OCI-LY1 (cell line): ENCODE measurements at regions not wholly inside any gene's neighbourhood (a gene's known extent, or its start where the extent isn't known, plus 50 kb on each side); places are given as distances from the start of the nearest gene placed in this dataset.

Experiments used
- H2AFZ ChIP-seq: fragments of 200-600 bp; sonication (generic), shearing (Covaris generic); 2 replicates; pipeline ENCODE4 v1.6.0; 2014; ENCODE audit warnings: antibody characterized with exemption, mild to moderate bottlenecking, low read length
- H3F3A ChIP-seq: fragments of 200-600 bp; sonication (generic), shearing (Covaris generic); 2 replicates; pipeline ENCODE4 v1.6.0; 2014; ENCODE audit warnings: mild to moderate bottlenecking, antibody characterized with exemption, low read length, moderate library complexity; ENCODE audit not compliant: insufficient read depth
- H3K27ac ChIP-seq: fragments of 200-600 bp; sonication (generic); 2 replicates; pipeline ENCODE4 v1.5.1; 2014; ENCODE audit warnings: low read length, mixed run types, mild to moderate bottlenecking, low read depth; ENCODE audit not compliant: poor library complexity, severe bottlenecking
- H3K27me3 ChIP-seq: fragments of 200-600 bp; sonication (generic); 2 replicates; pipeline ENCODE4 v1.6.0; 2014; ENCODE audit warnings: antibody characterized with exemption, mild to moderate bottlenecking, low read length, moderate library complexity; ENCODE audit not compliant: insufficient read depth
- H3K36me3 ChIP-seq: fragments of 200-600 bp; sonication (generic); 2 replicates; pipeline ENCODE4 v1.6.1; 2014; ENCODE audit warnings: mild to moderate bottlenecking, antibody characterized with exemption, low read length, moderate library complexity, mixed read lengths; ENCODE audit not compliant: insufficient read depth
- H3K4me1 ChIP-seq: fragments of 200-600 bp; sonication (generic); 2 replicates; pipeline ENCODE4 v1.5.1; 2014; ENCODE audit warnings: mild to moderate bottlenecking, low read length, moderate library complexity; ENCODE audit not compliant: insufficient read depth, severe bottlenecking
- H3K4me2 ChIP-seq: fragments of 200-600 bp; sonication (generic), shearing (Covaris generic); 2 replicates; pipeline ENCODE4 v1.6.1; 2014; ENCODE audit warnings: low read length
- H3K4me3 ChIP-seq: fragments of 200-600 bp; sonication (generic); 2 replicates; pipeline ENCODE4 v1.5.1; 2014; ENCODE audit warnings: low read length, low read depth, mild to moderate bottlenecking, mixed read lengths; ENCODE audit not compliant: poor library complexity, severe bottlenecking
- H3K79me2 ChIP-seq: fragments of 200-600 bp; shearing (Covaris generic); 2 replicates; pipeline ENCODE4 v1.6.1; 2016; ENCODE audit warnings: mixed run types, low read length, mixed read lengths; ENCODE audit not compliant: insufficient read depth
- H3K9ac ChIP-seq: fragments of 200-600 bp; sonication (generic), shearing (Covaris generic); 2 replicates; pipeline ENCODE4 v1.6.1; 2014; ENCODE audit warnings: mild to moderate bottlenecking, low read length, mixed read lengths
- H3K9me2 ChIP-seq: fragments of 200-600 bp; sonication (generic), shearing (Covaris generic); 2 replicates; pipeline ENCODE4 v1.6.1; 2014; ENCODE audit warnings: low read depth, mild to moderate bottlenecking, low read length, mixed read lengths
- H3K9me3 ChIP-seq: fragments of 200-600 bp; shearing (Covaris generic); 2 replicates; pipeline ENCODE4 v1.6.1; 2014; ENCODE audit warnings: low read length, mixed read lengths
- H4K20me1 ChIP-seq: fragments of 200-600 bp; sonication (generic), shearing (Covaris generic); 2 replicates; pipeline ENCODE4 v1.6.0; 2016; ENCODE audit warnings: mild to moderate bottlenecking, low read length; ENCODE audit not compliant: insufficient read depth
- CTCF ChIP-seq: fragments of 200-600 bp; sonication (generic), shearing (Covaris generic); IDR thresholded peaks from 2 replicates; pipeline ENCODE4 v1.5.1; 2017; ENCODE audit warnings: mild to moderate bottlenecking, antibody characterized with exemption, low read length, moderate library complexity, mixed read lengths
- EZH2 ChIP-seq: fragments of 200-600 bp; sonication (generic), shearing (Covaris generic); IDR thresholded peaks from 2 replicates; pipeline ENCODE4 v1.8.0; 2017; ENCODE audit warnings: borderline replicate concordance, mixed run types, mild to moderate bottlenecking, antibody characterized with exemption, low read length, moderate library complexity, mixed read lengths

GRCh38 chr4:27728892-27729291 lies 868.3 kb downstream of the STIM2 start:
- H3K27ac ChIP-seq, result no peak overlapping the region
- no peak overlapping the region for H3K9ac ChIP-seq
- H3K4me3 ChIP-seq, result no peak overlapping the region
- H2AFZ ChIP-seq, result no peak overlapping the region
- TF ChIP-seq EZH2, result no peak
- no peak for TF ChIP-seq CTCF
- H3K9me3 ChIP-seq, result no peaks in the 10 kb centered on the region
- H3K36me3 ChIP-seq, result no peaks in the 10 kb centered on the region
- no peaks in the 10 kb centered on the region for H3K9me2 ChIP-seq
- no peaks in the 10 kb centered on the region for H3K27me3 ChIP-seq
- no peaks in the 10 kb centered on the region for H3K79me2 ChIP-seq
- no peak overlapping the region for H3K4me2 ChIP-seq
- H3K4me1 ChIP-seq, result no peaks in the 10 kb centered on the region
- no peaks in the 10 kb centered on the region for H4K20me1 ChIP-seq
- no peaks in the 10 kb centered on the region for H3F3A ChIP-seq

- Histone ChIP-seq H3F3A (no peaks in the 10 kb centered on the region), H2AFZ (no peak overlapping the region), H3K4me2 (no peak overlapping the region), H3K9me3 (no peaks in the 10 kb centered on the region), H3K27ac (no peak overlapping the region), H3K36me3 (no peaks in the 10 kb centered on the region), H3K4me3 (no peak overlapping the region), H3K9me2 (no peaks in the 10 kb centered on the region), H3K4me1 (no peaks in the 10 kb centered on the region), H3K9ac (no peak overlapping the region), H3K27me3 (no peaks in the 10 kb centered on the region), H3K79me2 (no peaks in the 10 kb centered on the region), H4K20me1 (no peaks in the 10 kb centered on the region)
- TF ChIP-seq CTCF, result no peak
- TF ChIP-seq EZH2, result no peak
Measured at GRCh38 chr4:27742816-27743215, 882.2 kb downstream of the STIM2 start.

GRCh38 chr4:27759611-27760575 lies 899.3 kb downstream of the STIM2 start:
- Histone ChIP-seq H4K20me1 (no peaks in the 10 kb centered on the region), H3K79me2 (no peaks in the 10 kb centered on the region), H3K36me3 (no peaks in the 10 kb centered on the region), H3K4me1 (no peaks in the 10 kb centered on the region), H2AFZ (no peak overlapping the region), H3K9me3 (no peaks in the 10 kb centered on the region), H3K27ac (no peak overlapping the region), H3K9ac (no peak overlapping the region), H3K9me2 (no peaks in the 10 kb centered on the region), H3K27me3 (no peaks in the 10 kb centered on the region), H3F3A (no peaks in the 10 kb centered on the region), H3K4me3 (no peak overlapping the region), H3K4me2 (no peak overlapping the region)
- TF ChIP-seq CTCF, result no peak
- TF ChIP-seq EZH2, result no peak
